DMS114 treated with DMSO at 0.1 percent for 48 hours (cell line): ENCODE measurements at regions not wholly inside any gene's neighbourhood (a gene's known extent, or its start where the extent isn't known, plus 50 kb on each side); places are given as distances from the start of the nearest gene placed in this dataset.

ENCODE experiments used
- DNase-seq: peaks from one replicate; lab custom pipeline; 2025; ENCODE audit not compliant: unreplicated experiment; lab: John Stamatoyannopoulos, UW

DNA sequence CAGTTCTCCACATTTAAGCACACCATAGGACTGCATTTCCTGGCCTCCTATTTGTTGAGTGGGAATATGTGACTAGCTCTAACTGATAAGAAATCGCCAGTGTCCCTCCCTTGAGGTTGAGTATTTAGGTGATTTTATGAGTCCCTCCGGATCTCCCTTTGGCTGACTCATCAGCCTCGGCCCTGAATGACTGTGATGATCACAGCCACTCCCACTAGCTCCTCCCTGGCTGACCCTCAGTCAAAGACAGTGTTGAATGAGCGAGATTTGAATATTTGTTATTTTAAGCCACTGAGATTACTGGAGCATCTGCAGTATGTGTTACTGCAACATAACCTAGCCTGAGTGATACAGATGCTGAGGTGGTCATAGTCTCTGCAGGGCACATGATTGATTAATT, 515.3 kb downstream of the EPHB1 start:
- no peak for DNase-seq

DNA sequence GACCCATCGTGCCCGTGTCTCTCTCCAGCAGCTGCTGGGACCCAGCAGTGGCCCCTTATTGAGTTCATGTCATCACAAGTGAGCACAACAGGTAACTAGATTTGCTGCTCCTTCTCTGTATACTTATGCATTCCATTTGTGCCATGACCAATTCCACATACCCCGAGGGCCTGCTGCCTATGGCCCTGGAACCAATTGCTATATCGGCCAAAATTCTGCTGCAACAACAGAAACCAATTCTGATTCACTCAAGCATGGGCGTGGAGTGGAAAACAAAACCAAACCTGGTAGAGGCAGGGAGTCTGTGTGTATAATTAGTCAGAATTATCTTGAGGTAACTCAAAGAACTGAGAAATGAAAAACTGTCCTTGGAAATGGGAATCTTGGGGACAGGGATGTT, 516.6 kb downstream of the EPHB1 start:
- DNase-seq = no peak

GRCh38 chr3:135314237-135314636, 519.2 kb downstream of the EPHB1 start:
- DNase-seq = no peak

DNA sequence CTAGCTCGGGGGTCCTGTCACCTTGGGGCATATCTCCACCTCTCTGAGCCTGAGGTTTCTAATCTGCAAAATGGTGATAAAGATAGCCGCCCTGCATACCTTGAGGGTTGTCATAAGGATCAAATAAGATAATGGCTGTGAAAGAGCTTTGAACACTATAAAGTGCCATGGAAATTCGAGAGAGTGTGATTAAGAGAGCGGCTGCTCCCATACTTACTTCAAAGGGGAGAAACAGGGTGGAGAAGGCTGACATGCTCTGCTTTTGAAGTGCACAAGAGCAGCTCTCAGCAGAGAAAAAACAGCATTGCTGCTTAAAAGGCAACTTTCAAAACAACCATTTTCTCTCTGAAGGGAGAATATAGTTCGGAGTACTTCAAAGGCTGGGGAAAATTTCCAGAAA, 529.2 kb downstream of the EPHB1 start:
- DNase-seq = no peak

- DNase-seq = no peak
Measured at GRCh38 chr3:135325096-135325495, 530.0 kb downstream of the EPHB1 start.

DNA sequence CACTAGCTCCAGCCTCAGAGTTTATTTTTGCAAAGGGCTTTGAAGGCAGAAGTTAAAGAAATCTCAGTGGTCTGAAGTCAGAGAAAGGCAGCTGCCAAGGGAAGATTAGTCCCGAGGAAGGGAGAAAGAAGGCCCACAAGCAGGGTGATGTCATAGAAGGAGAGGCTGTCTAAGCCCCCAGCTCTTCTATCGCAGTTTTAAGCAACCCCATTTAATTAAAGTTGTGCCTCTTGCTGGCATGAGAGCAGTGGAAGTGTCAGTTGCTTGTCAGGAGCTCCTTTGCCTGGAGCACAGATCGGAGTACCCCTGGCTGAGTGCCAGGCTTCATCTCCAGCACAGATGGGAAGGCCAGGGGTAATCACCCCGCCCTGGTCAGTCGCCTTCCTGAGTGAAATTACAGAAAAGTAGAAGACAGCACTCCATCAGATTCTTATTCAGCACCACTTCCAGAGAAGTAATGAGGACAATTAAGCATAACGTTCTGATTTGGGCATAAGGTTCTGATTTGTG, 530.7 kb downstream of the EPHB1 start:
- DNase-seq = no peak

GRCh38 chr3:135326851-135327250, 531.8 kb downstream of the EPHB1 start:
- DNase-seq = no peak

GRCh38 chr3:135328036-135328435, 533.0 kb downstream of the EPHB1 start:
- DNase-seq = no peak

GRCh38 chr3:135329479-135329878, 534.4 kb downstream of the EPHB1 start:
- no peak for DNase-seq

DNA sequence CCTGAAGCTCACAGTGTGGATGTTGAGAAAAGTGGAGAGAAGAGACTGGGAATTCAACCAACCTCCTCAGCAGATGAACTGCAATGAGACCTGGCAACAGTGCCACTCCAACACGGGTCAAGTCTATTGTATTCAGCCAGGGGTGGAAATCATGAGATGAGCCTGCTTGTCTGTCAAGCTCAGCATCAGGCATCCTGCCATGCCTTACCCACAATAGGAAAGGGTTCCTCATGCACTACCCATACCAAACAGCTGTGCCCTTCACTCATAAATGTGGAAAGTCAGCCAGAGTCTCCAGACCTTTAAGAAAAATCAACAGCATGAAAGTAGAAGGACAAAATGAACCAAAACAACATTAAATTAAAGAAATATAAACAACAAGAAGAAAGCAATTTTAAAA, 542.1 kb downstream of the EPHB1 start:
- no peak for DNase-seq

- DNase-seq = no peak
Measured at GRCh38 chr3:135348690-135349089, 553.6 kb downstream of the EPHB1 start.

GRCh38 chr3:135349254-135349948, 554.3 kb downstream of the EPHB1 start:
- DNase-seq = no peak

DNA sequence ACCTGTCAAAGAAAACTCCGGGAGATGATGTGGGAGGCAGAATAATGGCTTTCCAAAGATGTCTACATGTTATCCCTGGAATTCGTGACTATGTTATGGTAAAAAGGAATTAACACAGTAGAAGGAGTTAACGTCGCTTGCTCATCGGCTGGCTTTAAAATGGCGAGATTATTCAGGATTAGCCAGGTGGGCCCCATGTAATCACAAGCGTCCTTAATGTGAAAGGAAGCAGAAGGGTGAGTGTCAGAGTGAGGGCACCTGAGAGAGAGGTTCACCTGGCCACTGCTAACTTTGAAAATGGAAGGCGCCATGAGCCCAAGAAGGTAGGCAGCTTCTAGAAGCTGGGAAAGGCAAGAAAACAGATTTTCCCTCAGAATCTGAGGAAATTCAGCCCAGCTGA, 557.2 kb downstream of the EPHB1 start:
- DNase-seq = no peak

GRCh38 chr3:135362889-135363288, 567.8 kb downstream of the EPHB1 start:
- DNase-seq = no peak

- DNase-seq = no peak
Measured at GRCh38 chr3:135364676-135365075, 569.6 kb downstream of the EPHB1 start.

DNA sequence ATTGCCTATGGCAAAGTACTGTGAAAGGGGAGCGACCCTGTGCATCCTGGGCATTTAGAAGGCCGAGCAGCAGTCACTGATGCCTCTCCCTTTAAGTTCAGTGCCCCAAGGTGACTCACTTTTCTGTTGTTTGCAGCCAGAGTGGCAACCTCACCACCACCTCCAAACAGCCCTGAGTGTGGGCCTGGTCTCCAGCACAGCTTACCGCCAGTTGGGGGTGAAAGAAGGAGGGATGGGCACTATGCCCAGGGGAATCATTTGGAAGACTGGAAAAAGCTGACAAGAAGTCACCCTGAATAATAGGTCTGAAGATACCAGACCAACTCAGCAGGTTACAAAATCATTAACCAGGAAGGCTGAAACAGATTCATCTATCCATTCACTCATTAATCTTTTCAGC, 571.8 kb downstream of the EPHB1 start:
- no peak for DNase-seq

- DNase-seq = no peak
Measured at GRCh38 chr3:135368316-135368715, 573.3 kb downstream of the EPHB1 start.

GRCh38 chr3:135368781-135369180, 573.7 kb downstream of the EPHB1 start:
- no peak for DNase-seq

GRCh38 chr3:135374571-135374970, 579.5 kb downstream of the EPHB1 start:
- no peak for DNase-seq

GRCh38 chr3:135382188-135382587, 583.3 kb upstream of the PPP2R3A start:
- no peak for DNase-seq

DNA sequence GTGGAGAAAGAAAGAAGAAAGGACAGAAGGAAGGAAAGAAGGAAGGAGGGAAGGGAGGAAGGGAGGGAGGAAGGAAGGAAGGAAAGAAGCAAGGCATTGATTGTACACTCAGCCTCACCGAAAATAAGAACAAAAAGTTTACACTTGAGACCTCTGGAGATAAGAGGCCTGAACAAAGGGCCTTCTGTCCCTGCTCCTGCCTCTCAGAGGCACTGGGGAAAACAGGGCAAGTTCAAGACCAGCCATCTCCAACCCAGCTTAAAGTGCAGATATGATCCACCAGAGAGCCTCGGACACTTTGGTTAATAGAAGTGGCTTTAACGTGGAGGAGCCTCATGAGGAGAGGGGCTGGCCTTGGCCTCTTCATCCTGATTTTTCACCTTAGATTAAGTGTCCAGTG, 582.9 kb upstream of the PPP2R3A start:
- no peak for DNase-seq

DNA sequence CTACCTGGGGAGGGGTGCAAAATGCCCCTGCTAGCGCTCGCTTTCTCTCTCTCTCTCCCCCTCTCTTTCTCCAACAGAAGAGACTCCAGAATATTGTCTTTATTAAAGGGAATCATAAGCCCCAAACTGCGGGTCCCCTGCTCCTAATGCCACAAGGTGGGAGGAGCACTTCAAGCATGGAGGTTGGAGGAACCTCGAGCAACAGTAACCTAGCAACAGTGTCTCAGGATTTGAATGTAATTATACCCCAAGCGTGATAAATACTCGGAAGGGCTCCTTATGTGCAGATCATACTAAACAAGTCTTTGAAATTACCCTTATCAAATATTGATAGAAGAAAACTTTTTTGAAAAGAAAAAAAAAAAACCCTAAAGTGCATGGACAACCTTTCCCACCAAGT, 582.2 kb upstream of the PPP2R3A start:
- DNase-seq = no peak

GRCh38 chr3:135392151-135392550, 573.4 kb upstream of the PPP2R3A start:
- no peak for DNase-seq
